SK-N-SH treated with all-trans-retinoic acid at 6 μM for 48 hours (cell line): ENCODE measurements at regions not wholly inside any gene's neighbourhood (a gene's known extent, or its start where the extent isn't known, plus 50 kb on each side); places are given as distances from the start of the nearest gene placed in this dataset.

Experiments used
- ARNTL ChIP-seq: fragments of 450-650 bp; formaldehyde crosslinking; IDR thresholded peaks from 2 replicates; pipeline ENCODE4 v1.5.0; 2020; ENCODE audit warnings: low read depth, mild to moderate bottlenecking, moderate library complexity, borderline replicate concordance
- BACH2 ChIP-seq: fragments of 250-450 bp; sonication (Bioruptor Pico); IDR thresholded peaks from 2 replicates; pipeline ENCODE4 v1.9.0; 2021; ENCODE audit warnings: mild to moderate bottlenecking, borderline replicate concordance
- CSDC2 ChIP-seq: fragments of 250-450 bp; sonication (Bioruptor Pico); IDR thresholded peaks from 2 replicates; pipeline ENCODE4 v1.5.0; 2020; ENCODE audit warnings: mild to moderate bottlenecking, moderate library complexity
- GLIS3 ChIP-seq: fragments of 250-450 bp; sonication (Bioruptor Pico); IDR thresholded peaks from 2 replicates; pipeline ENCODE4 v1.5.0; 2020; ENCODE audit warnings: mild to moderate bottlenecking, moderate library complexity
- RARB ChIP-seq: fragments of 250-450 bp; sonication (Bioruptor Pico); IDR thresholded peaks from 2 replicates; pipeline ENCODE4 v1.8.0; 2021; ENCODE audit warnings: mild to moderate bottlenecking, moderate library complexity
- TCF4 ChIP-seq: fragments of 250-450 bp; sonication (Bioruptor Pico); IDR thresholded peaks from 2 replicates; pipeline ENCODE4 v1.8.0; 2021; ENCODE audit warnings: mild to moderate bottlenecking, moderate library complexity, borderline replicate concordance
- ZFP3 ChIP-seq: fragments of 250-450 bp; sonication (Bioruptor Pico); IDR thresholded peaks from 2 replicates; pipeline ENCODE4 v1.5.0; 2020; ENCODE audit warnings: mild to moderate bottlenecking, moderate library complexity
- ZFP30 ChIP-seq: fragments of 450-650 bp; formaldehyde crosslinking; IDR thresholded peaks from 2 replicates; pipeline ENCODE4 v1.5.0; 2022; ENCODE audit warnings: mild to moderate bottlenecking, moderate library complexity
- ZNF565 ChIP-seq: fragments of 450-650 bp; formaldehyde crosslinking; conservative IDR thresholded peaks from 2 replicates; pipeline ENCODE4 v1.5.0; 2020; ENCODE audit warnings: low read depth, mild to moderate bottlenecking, moderate library complexity
- ZNF70 ChIP-seq: fragments of 450-650 bp; formaldehyde crosslinking; IDR thresholded peaks from 2 replicates; pipeline ENCODE4 v1.5.0; 2020; ENCODE audit warnings: mild to moderate bottlenecking, moderate library complexity
- TF ChIP-seq, protein P1 (sequence below): fragments of 250-450 bp; sonication (Bioruptor Pico); IDR thresholded peaks from 2 replicates; pipeline ENCODE4 v1.8.0; 2021; ENCODE audit warnings: low read depth, mild to moderate bottlenecking, moderate library complexity, borderline replicate concordance
- TF ChIP-seq, protein P2 (sequence below): fragments of 250-450 bp; sonication (Bioruptor Pico); IDR thresholded peaks from 2 replicates; pipeline ENCODE4 v1.5.1; 2020; ENCODE audit warnings: low read depth, mild to moderate bottlenecking, moderate library complexity
- TF ChIP-seq, protein P3 (sequence below): fragments of 250-450 bp; sonication (Bioruptor Pico); IDR thresholded peaks from 2 replicates; pipeline ENCODE4 v1.5.1; 2021; ENCODE audit warnings: mild to moderate bottlenecking, moderate library complexity
- TF ChIP-seq, protein P4 (sequence below): fragments of 250-450 bp; sonication (Bioruptor Pico); IDR thresholded peaks from 2 replicates; pipeline ENCODE4 v1.8.0; 2020; ENCODE audit warnings: mild to moderate bottlenecking, moderate library complexity, borderline replicate concordance

DNA sequence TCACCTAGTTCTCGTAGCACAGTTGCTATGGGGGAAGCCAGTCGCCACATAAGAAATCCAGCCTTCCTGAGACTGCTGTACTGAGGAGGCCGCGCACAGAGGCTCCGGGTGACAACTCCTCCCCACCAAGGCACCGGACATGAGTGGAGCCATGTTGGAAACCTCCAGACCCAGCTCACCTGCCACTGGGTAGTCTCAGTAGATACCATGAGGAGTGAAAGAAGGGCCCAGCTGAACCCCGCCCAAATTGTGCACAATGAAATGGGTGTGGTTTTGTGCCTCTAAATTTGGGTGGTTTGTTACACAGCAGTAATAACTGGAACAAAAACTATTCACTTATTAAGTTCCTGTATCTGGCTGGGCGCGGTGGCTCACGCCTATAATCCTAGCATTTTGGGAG lies 198.7 kb downstream of the BCOR start:
- TF ChIP-seq ZNF70 (CRISPR knock-in tag), result no peak
- TF ChIP-seq ZFP3 (CRISPR knock-in tag), result no peak
- TF ChIP-seq BACH2 (CRISPR knock-in tag), result no peak
- no peak for TF ChIP-seq ZNF565 (CRISPR knock-in tag)
- TF ChIP-seq ZFP30, result no peak
- TF ChIP-seq, protein P1, sequence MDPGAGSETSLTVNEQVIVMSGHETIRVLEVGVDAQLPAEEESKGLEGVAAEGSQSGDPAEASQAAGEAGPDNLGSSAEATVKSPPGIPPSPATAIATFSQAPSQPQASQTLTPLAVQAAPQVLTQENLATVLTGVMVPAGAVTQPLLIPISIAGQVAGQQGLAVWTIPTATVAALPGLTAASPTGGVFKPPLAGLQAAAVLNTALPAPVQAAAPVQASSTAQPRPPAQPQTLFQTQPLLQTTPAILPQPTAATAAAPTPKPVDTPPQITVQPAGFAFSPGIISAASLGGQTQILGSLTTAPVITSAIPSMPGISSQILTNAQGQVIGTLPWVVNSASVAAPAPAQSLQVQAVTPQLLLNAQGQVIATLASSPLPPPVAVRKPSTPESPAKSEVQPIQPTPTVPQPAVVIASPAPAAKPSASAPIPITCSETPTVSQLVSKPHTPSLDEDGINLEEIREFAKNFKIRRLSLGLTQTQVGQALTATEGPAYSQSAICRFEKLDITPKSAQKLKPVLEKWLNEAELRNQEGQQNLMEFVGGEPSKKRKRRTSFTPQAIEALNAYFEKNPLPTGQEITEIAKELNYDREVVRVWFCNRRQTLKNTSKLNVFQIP (CRISPR knock-in tag), result no peak
- TF ChIP-seq CSDC2 (CRISPR knock-in tag), result no peak
- TF ChIP-seq, protein P2, sequence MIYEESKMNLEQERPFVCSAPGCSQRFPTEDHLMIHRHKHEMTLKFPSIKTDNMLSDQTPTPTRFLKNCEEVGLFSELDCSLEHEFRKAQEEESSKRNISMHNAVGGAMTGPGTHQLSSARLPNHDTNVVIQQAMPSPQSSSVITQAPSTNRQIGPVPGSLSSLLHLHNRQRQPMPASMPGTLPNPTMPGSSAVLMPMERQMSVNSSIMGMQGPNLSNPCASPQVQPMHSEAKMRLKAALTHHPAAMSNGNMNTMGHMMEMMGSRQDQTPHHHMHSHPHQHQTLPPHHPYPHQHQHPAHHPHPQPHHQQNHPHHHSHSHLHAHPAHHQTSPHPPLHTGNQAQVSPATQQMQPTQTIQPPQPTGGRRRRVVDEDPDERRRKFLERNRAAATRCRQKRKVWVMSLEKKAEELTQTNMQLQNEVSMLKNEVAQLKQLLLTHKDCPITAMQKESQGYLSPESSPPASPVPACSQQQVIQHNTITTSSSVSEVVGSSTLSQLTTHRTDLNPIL (CRISPR knock-in tag), result no peak
- TF ChIP-seq ARNTL (CRISPR knock-in tag), result no peak
- TF ChIP-seq TCF4, result no peak
- TF ChIP-seq, protein P3, sequence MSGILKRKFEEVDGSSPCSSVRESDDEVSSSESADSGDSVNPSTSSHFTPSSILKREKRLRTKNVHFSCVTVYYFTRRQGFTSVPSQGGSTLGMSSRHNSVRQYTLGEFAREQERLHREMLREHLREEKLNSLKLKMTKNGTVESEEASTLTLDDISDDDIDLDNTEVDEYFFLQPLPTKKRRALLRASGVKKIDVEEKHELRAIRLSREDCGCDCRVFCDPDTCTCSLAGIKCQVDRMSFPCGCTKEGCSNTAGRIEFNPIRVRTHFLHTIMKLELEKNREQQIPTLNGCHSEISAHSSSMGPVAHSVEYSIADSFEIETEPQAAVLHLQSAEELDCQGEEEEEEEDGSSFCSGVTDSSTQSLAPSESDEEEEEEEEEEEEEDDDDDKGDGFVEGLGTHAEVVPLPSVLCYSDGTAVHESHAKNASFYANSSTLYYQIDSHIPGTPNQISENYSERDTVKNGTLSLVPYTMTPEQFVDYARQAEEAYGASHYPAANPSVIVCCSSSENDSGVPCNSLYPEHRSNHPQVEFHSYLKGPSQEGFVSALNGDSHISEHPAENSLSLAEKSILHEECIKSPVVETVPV (CRISPR knock-in tag), result no peak
- TF ChIP-seq, protein P4, sequence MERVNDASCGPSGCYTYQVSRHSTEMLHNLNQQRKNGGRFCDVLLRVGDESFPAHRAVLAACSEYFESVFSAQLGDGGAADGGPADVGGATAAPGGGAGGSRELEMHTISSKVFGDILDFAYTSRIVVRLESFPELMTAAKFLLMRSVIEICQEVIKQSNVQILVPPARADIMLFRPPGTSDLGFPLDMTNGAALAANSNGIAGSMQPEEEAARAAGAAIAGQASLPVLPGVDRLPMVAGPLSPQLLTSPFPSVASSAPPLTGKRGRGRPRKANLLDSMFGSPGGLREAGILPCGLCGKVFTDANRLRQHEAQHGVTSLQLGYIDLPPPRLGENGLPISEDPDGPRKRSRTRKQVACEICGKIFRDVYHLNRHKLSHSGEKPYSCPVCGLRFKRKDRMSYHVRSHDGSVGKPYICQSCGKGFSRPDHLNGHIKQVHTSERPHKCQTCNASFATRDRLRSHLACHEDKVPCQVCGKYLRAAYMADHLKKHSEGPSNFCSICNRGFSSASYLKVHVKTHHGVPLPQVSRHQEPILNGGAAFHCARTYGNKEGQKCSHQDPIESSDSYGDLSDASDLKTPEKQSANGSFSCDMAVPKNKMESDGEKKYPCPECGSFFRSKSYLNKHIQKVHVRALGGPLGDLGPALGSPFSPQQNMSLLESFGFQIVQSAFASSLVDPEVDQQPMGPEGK (CRISPR knock-in tag), result no peak
- TF ChIP-seq RARB (CRISPR knock-in tag), result no peak
- no peak for TF ChIP-seq GLIS3
